Colonic mucosa (tissue), 4 donors: ENCODE measurements at regions not wholly inside any gene's neighbourhood (a gene's known extent, or its start where the extent isn't known, plus 50 kb on each side); places are given as distances from the start of the nearest gene placed in this dataset.

Experiments used
- DNase-seq: peaks from one replicate; pipeline ENCODE4 v3.0.0-alpha.2; 2020
- H3K27ac ChIP-seq: fragments of 200-600 bp; one replicate; pipeline ENCODE4 v1.8.0; 2021
- H3K27me3 ChIP-seq: fragments of 200-600 bp; one replicate; pipeline ENCODE4 v1.8.0; 2021
- H3K36me3 ChIP-seq: fragments of 200-600 bp; one replicate; pipeline ENCODE4 v1.8.0; 2021
- H3K4me1 ChIP-seq: fragments of 200-600 bp; one replicate; pipeline ENCODE4 v1.8.0; 2021; ENCODE audit warnings: mild to moderate bottlenecking
- H3K4me3 ChIP-seq: fragments of 200-600 bp; one replicate; pipeline ENCODE4 v1.8.0; 2021
- H3K9ac ChIP-seq, 2 donors: one replicate each; pipeline ENCODE4 v1.7.0; 2013; ENCODE audit warnings: control low read depth in 2 of 2, low read depth in 2 of 2, low read length in 2 of 2
- H3K9me3 ChIP-seq: fragments of 200-600 bp; one replicate; pipeline ENCODE4 v1.8.0; 2021
- intact Hi-C: fragments of 100-400 bp; cut with DNase I; formaldehyde crosslinking; loops from one replicate; pipeline ENCODE4 v1.14.1; 2022
- TF ChIP-seq, protein P1 (sequence below): fragments of 200-600 bp; IDR thresholded peaks from one replicate; pipeline ENCODE4 v1.8.0; 2022; ENCODE audit warnings: antibody characterized with exemption, mild to moderate bottlenecking
- donor health status: healthy.
- donor health status: DM: no; HTN: no; CAD: no.
- donor health status: DM: no; HTN: no; CAD: no.

DNA sequence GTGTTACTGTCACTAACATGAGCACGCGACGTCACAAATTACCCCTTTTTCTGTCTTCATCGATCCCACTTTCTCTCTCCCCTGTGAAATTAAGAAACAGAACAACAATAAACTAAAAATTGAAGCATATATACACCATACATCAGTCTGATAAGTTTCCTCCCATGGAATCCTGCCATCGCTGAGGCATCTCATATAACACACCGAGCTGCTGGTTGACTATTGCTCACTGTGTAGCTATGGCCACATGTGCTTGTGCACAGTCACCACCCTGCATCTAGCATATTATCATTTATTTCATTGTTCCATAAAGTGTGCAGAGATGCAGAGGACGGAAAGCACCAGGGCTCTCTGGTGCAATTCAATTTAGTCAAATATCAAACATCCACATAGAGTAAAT is 777.9 kb upstream of the ARRDC4 start:
- no peaks in the 10 kb centered on the region for H3K36me3 ChIP-seq
- H3K27me3 ChIP-seq: no peaks in the 10 kb centered on the region
- H3K4me1 ChIP-seq: no peaks in the 10 kb centered on the region
- TF ChIP-seq, protein P1, sequence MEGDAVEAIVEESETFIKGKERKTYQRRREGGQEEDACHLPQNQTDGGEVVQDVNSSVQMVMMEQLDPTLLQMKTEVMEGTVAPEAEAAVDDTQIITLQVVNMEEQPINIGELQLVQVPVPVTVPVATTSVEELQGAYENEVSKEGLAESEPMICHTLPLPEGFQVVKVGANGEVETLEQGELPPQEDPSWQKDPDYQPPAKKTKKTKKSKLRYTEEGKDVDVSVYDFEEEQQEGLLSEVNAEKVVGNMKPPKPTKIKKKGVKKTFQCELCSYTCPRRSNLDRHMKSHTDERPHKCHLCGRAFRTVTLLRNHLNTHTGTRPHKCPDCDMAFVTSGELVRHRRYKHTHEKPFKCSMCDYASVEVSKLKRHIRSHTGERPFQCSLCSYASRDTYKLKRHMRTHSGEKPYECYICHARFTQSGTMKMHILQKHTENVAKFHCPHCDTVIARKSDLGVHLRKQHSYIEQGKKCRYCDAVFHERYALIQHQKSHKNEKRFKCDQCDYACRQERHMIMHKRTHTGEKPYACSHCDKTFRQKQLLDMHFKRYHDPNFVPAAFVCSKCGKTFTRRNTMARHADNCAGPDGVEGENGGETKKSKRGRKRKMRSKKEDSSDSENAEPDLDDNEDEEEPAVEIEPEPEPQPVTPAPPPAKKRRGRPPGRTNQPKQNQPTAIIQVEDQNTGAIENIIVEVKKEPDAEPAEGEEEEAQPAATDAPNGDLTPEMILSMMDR: no peak
- intact Hi-C loops: no loop called here
- H3K9ac ChIP-seq: no peak overlapping the region
- no peak overlapping the region for H3K4me3 ChIP-seq
- no peak for DNase-seq
- H3K27ac ChIP-seq: no peak overlapping the region
- H3K9me3 ChIP-seq: no peaks in the 10 kb centered on the region

- Histone ChIP-seq H3K27me3 (no peaks in the 10 kb centered on the region), H3K4me3 (no peak overlapping the region), H3K36me3 (no peaks in the 10 kb centered on the region), H3K27ac (no peak overlapping the region), H3K9me3 (no peaks in the 10 kb centered on the region), H3K9ac (no peak overlapping the region), H3K4me1 (no peaks in the 10 kb centered on the region)
- no peak for DNase-seq
- TF ChIP-seq, protein P1: no peak
- intact Hi-C loops: no loop called here
Measured at GRCh38 chr15:97189162-97189780, 771.2 kb upstream of the ARRDC4 start.

- DNase-seq: no peak
- Histone ChIP-seq H3K9ac (no peak overlapping the region), H3K4me1 (no peaks in the 10 kb centered on the region), H3K27ac (no peak overlapping the region), H3K4me3 (no peak overlapping the region), H3K27me3 (no peaks in the 10 kb centered on the region), H3K36me3 (no peaks in the 10 kb centered on the region), H3K9me3 (no peaks in the 10 kb centered on the region)
- intact Hi-C loops: no loop called here
- TF ChIP-seq, protein P1: no peak
Measured at GRCh38 chr15:97194750-97195149, 765.8 kb upstream of the ARRDC4 start.

GRCh38 chr15:97196048-97197014 is 764.2 kb upstream of the ARRDC4 start:
- TF ChIP-seq, protein P1: no peak
- no peak overlapping the region for H3K4me3 ChIP-seq
- no peaks in the 10 kb centered on the region for H3K27me3 ChIP-seq
- intact Hi-C loops: no loop called here
- H3K9ac ChIP-seq: no peak overlapping the region
- H3K36me3 ChIP-seq: no peaks in the 10 kb centered on the region
- no peaks in the 10 kb centered on the region for H3K4me1 ChIP-seq
- no peaks in the 10 kb centered on the region for H3K9me3 ChIP-seq
- no peak for DNase-seq
- H3K27ac ChIP-seq: no peak overlapping the region

GRCh38 chr15:97199393-97200051 is 761.0 kb upstream of the ARRDC4 start:
- Histone ChIP-seq H3K9ac (no peak overlapping the region), H3K9me3 (no peaks in the 10 kb centered on the region), H3K4me3 (no peak overlapping the region), H3K36me3 (no peaks in the 10 kb centered on the region), H3K27ac (no peak overlapping the region), H3K27me3 (no peaks in the 10 kb centered on the region), H3K4me1 (no peaks in the 10 kb centered on the region)
- intact Hi-C loops: no loop called here
- TF ChIP-seq, protein P1: no peak
- no peak for DNase-seq
